A673 (cell line): ENCODE measurements at regions not wholly inside any gene's neighbourhood (a gene's known extent, or its start where the extent isn't known, plus 50 kb on each side); places are given as distances from the start of the nearest gene placed in this dataset.
"Not testable (repeated sequence)": the region's sequence is repeated elsewhere in the genome, so short reads cannot be mapped to it uniquely, and the experiment has no call there.

Experiments
- EZH2 ChIP-seq: fragments of 200-600 bp; sonication (generic); IDR thresholded peaks from 2 replicates; pipeline ENCODE4 v1.6.1; 2017; ENCODE audit warnings: borderline replicate concordance, low read depth, mild to moderate bottlenecking, mixed read lengths, antibody characterized with exemption, low read length; ENCODE audit not compliant: poor library complexity, severe bottlenecking
- TF ChIP-seq, protein P1 (sequence below): fragments of 300-800, 200-600 bp; sonication (generic); conservative IDR thresholded peaks from 2 replicates; pipeline ENCODE4 v1.5.1; 2017; ENCODE audit warnings: low read depth, mild to moderate bottlenecking, antibody characterized with exemption, low read length, moderate library complexity, mixed read lengths

DNA sequence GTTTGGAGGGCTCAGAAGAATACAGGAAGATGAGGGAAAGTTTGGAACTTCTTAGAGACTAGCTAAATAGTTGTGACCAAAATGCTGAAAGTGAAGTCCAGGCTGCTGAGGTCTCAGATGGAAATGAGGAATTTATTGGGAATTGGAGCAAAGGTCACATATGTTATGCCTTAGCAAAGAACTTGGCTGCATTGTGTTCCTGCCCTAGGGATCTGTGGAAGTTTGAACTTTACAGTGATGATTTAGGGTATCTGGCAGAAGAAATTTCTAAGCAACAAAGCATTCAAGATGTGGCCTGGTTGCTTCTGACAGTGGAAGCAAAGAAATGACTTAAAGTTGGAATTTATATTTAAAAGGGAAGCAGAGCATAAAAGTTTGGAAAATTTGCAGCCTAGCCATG is 153.6 kb upstream of the LMNTD1 start:
- TF ChIP-seq, protein P1, sequence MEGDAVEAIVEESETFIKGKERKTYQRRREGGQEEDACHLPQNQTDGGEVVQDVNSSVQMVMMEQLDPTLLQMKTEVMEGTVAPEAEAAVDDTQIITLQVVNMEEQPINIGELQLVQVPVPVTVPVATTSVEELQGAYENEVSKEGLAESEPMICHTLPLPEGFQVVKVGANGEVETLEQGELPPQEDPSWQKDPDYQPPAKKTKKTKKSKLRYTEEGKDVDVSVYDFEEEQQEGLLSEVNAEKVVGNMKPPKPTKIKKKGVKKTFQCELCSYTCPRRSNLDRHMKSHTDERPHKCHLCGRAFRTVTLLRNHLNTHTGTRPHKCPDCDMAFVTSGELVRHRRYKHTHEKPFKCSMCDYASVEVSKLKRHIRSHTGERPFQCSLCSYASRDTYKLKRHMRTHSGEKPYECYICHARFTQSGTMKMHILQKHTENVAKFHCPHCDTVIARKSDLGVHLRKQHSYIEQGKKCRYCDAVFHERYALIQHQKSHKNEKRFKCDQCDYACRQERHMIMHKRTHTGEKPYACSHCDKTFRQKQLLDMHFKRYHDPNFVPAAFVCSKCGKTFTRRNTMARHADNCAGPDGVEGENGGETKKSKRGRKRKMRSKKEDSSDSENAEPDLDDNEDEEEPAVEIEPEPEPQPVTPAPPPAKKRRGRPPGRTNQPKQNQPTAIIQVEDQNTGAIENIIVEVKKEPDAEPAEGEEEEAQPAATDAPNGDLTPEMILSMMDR: not testable (repeated sequence)
- not testable (repeated sequence) for TF ChIP-seq EZH2
